HEK293 (cell line): ENCODE measurements at regions not wholly inside any gene's neighbourhood (a gene's known extent, or its start where the extent isn't known, plus 50 kb on each side); places are given as distances from the start of the nearest gene placed in this dataset.

ENCODE experiments used
- CTCF ChIA-PET: fragments of 350-600 bp; formaldehyde crosslinking; extraction: SDS; loops from one replicate; lab custom pipeline; 2021; ENCODE audit warnings: antibody characterized with exemption; lab: Yijun Ruan, JAX
- POLR2A ChIA-PET: fragments of 300-600 bp; formaldehyde crosslinking; extraction: SDS; loops from one replicate; lab custom pipeline; 2020; ENCODE audit warnings: antibody characterized with exemption, inconsistent platforms; lab: Yijun Ruan, JAX
- H3K27ac ChIP-seq: fragments of 200-500 bp; sonication (Bioruptor generic); 2 replicates; pipeline ENCODE4 v1.5.1; 2014; ENCODE audit warnings: low read depth, low read length, control low read depth, inconsistent platforms; ENCODE audit errors: extremely low read depth
- H3K36me3 ChIP-seq, 2 experiments: fragments of 200-500 bp in 1 of 2; sonication (Bioruptor generic) in 1 of 2; 1 replicate in 1 of 2; 2 replicates in 1 of 2; pipeline ENCODE4 v1.5.1; 2014 to 2017; ENCODE audit warnings: inconsistent platforms in 2 of 2, low read length in 2 of 2; ENCODE audit not compliant: control insufficient read depth in 2 of 2, insufficient read depth in 1 of 2
- H3K4me1 ChIP-seq: fragments of 200-500 bp; sonication (Bioruptor generic); 2 replicates; pipeline ENCODE4 v1.5.1; 2014; ENCODE audit warnings: mild to moderate bottlenecking, low read length, inconsistent platforms; ENCODE audit not compliant: control insufficient read depth, insufficient read depth
- H3K4me3 ChIP-seq: 2 replicates; pipeline ENCODE4 v1.5.1; 2011; ENCODE audit warnings: low read depth, mild to moderate bottlenecking, control low read depth, low read length, moderate library complexity
- H3K9me3 ChIP-seq: fragments of 200-500 bp; sonication (Bioruptor generic); 2 replicates; pipeline ENCODE4 v1.5.1; 2014; ENCODE audit warnings: low read depth, low read length, inconsistent platforms; ENCODE audit not compliant: control insufficient read depth, insufficient read depth
- GLI4 ChIP-seq: fragments of 450-650 bp; formaldehyde crosslinking; IDR thresholded peaks from 2 replicates; pipeline ENCODE4 v1.5.1; 2016; ENCODE audit warnings: missing biosample characterization, missing genetic modification characterization
- HOXA7 ChIP-seq: sonication (generic); formaldehyde crosslinking; IDR thresholded peaks from 2 replicates; pipeline ENCODE4 v1.8.1; 2022; ENCODE audit warnings: missing genetic modification reagents, borderline replicate concordance
- HOXD13 ChIP-seq: sonication (generic); formaldehyde crosslinking; IDR thresholded peaks from 2 replicates; pipeline ENCODE4 v1.8.0; 2022; ENCODE audit warnings: missing genetic modification reagents, borderline replicate concordance
- KLF10 ChIP-seq: fragments of 450-650 bp; IDR thresholded peaks from 2 replicates; pipeline ENCODE4 v1.5.1; 2018; ENCODE audit warnings: missing biosample characterization, mild to moderate bottlenecking, missing genetic modification characterization
- OSR2 ChIP-seq: fragments of 450-650 bp; formaldehyde crosslinking; IDR thresholded peaks from 2 replicates; pipeline ENCODE4 v1.5.1; 2016; ENCODE audit warnings: missing biosample characterization, missing genetic modification characterization
- WT1 ChIP-seq: fragments of 450-650 bp; formaldehyde crosslinking; IDR thresholded peaks from 2 replicates; pipeline ENCODE4 v1.5.1; 2016; ENCODE audit warnings: missing biosample characterization, missing genetic modification characterization
- ZNF133 ChIP-seq: fragments of 450-650 bp; formaldehyde crosslinking; IDR thresholded peaks from 2 replicates; pipeline ENCODE4 v1.5.1; 2016; ENCODE audit warnings: missing biosample characterization, missing genetic modification characterization
- ZNF138 ChIP-seq: fragments of 450-650 bp; formaldehyde crosslinking; IDR thresholded peaks from 2 replicates; pipeline ENCODE4 v1.5.1; 2016; ENCODE audit warnings: missing biosample characterization, missing genetic modification characterization, borderline replicate concordance
- ZNF18 ChIP-seq: fragments of 450-650 bp; formaldehyde crosslinking; IDR thresholded peaks from 2 replicates; pipeline ENCODE4 v1.5.1; 2016; ENCODE audit warnings: missing biosample characterization, missing genetic modification characterization
- ZNF184 ChIP-seq: fragments of 450-650 bp; IDR thresholded peaks from 2 replicates; pipeline ENCODE4 v1.5.1; 2018; ENCODE audit warnings: missing biosample characterization, mild to moderate bottlenecking, missing genetic modification characterization
- ZNF214 ChIP-seq: fragments of 450-650 bp; formaldehyde crosslinking; IDR thresholded peaks from 2 replicates; pipeline ENCODE4 v1.5.1; 2017; ENCODE audit warnings: missing biosample characterization, mild to moderate bottlenecking, missing genetic modification characterization, borderline replicate concordance
- ZNF341 ChIP-seq: fragments of 450-650 bp; formaldehyde crosslinking; IDR thresholded peaks from 2 replicates; pipeline ENCODE4; 2016; ENCODE audit warnings: low read depth, missing biosample characterization, missing genetic modification characterization
- ZNF366 ChIP-seq: fragments of 450-650 bp; formaldehyde crosslinking; conservative IDR thresholded peaks from 2 replicates; pipeline ENCODE4 v1.5.1; 2016; ENCODE audit warnings: missing biosample characterization, missing genetic modification characterization
- ZNF449 ChIP-seq: fragments of 450-650 bp; formaldehyde crosslinking; IDR thresholded peaks from 2 replicates; pipeline ENCODE4 v1.5.1; 2017; ENCODE audit warnings: missing biosample characterization, mild to moderate bottlenecking, missing genetic modification characterization, moderate library complexity
- ZNF555 ChIP-seq: fragments of 450-650 bp; formaldehyde crosslinking; conservative IDR thresholded peaks from 2 replicates; pipeline ENCODE4 v1.5.1; 2017; ENCODE audit warnings: missing biosample characterization, mild to moderate bottlenecking, missing genetic modification characterization, inconsistent platforms
- ZNF585B ChIP-seq: fragments of 450-650 bp; formaldehyde crosslinking; IDR thresholded peaks from 2 replicates; pipeline ENCODE4 v1.5.1; 2016; ENCODE audit warnings: missing biosample characterization, missing genetic modification characterization
- ZNF600 ChIP-seq: fragments of 450-650 bp; formaldehyde crosslinking; IDR thresholded peaks from 2 replicates; pipeline ENCODE4 v1.5.1; 2016; ENCODE audit warnings: missing biosample characterization, missing genetic modification characterization
- ZNF664 ChIP-seq: fragments of 450-650 bp; formaldehyde crosslinking; IDR thresholded peaks from 2 replicates; pipeline ENCODE4 v1.5.1; 2016; ENCODE audit warnings: missing biosample characterization, missing genetic modification characterization
- ZSCAN30 ChIP-seq: fragments of 450-650 bp; IDR thresholded peaks from 2 replicates; pipeline ENCODE4 v1.5.1; 2018; ENCODE audit warnings: missing biosample characterization, mild to moderate bottlenecking, missing genetic modification characterization, moderate library complexity
- TF ChIP-seq, protein P1 (sequence below): fragments of 450-650 bp; formaldehyde crosslinking; IDR thresholded peaks from 2 replicates; pipeline ENCODE4 v1.5.1; 2016; ENCODE audit warnings: missing biosample characterization, missing genetic modification characterization
- TF ChIP-seq, protein P2 (sequence below): fragments of 450-650 bp; formaldehyde crosslinking; IDR thresholded peaks from 2 replicates; pipeline ENCODE4 v1.5.1; 2016; ENCODE audit warnings: missing biosample characterization, missing genetic modification characterization, low read depth
- TF ChIP-seq, protein P3 (sequence below): fragments of 450-650 bp; formaldehyde crosslinking; IDR thresholded peaks from 2 replicates; pipeline ENCODE4 v1.5.1; 2016; ENCODE audit warnings: missing biosample characterization, missing genetic modification characterization, borderline replicate concordance
- TF ChIP-seq, protein P4 (sequence below): sonication (generic); formaldehyde crosslinking; IDR thresholded peaks from 2 replicates; pipeline ENCODE4 v1.8.1; 2022; ENCODE audit warnings: mild to moderate bottlenecking, moderate library complexity, missing genetic modification reagents
- TF ChIP-seq, protein P5 (sequence below): fragments of 450-650 bp; formaldehyde crosslinking; IDR thresholded peaks from 2 replicates; pipeline ENCODE4 v1.5.1; 2016; ENCODE audit warnings: missing biosample characterization, missing genetic modification characterization

DNA sequence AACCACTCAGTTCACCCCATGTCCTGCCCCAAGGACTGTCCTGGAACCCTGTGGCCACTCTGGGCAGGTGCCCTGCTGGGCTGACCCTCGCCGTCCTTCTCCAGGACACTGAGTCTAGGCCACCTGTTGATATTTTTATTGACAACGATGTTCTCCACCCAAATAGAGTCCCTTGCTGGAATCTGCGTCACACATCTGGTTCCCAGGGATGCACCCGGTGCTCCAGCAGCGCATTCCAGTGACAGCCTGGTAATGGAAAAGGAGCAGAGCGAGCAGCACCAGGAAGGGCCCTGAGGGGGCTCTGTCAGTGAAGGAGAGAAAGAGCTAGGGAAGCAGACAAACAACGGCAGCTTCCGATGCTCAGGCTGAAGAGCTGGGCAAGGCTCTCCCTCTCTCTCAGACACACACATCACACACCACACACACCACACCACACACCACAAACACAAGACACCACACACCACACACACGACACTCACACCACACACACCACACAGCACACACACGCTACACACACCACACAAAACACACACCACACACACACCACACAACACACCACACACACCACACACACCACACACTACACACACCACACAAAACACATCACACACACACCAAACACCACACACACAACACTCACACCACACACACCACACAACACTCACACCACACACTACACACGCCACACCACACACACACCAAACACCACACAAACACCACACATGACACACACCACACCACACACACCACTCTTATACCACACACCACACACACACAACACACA is 117.9 kb upstream of the THBS2 start (continued):
- TF ChIP-seq ZNF555 (no peak), ZNF133 (tag by site-specific recombination) (no peak), ZNF18 (tag by site-specific recombination) (peak; percentile 90), ZNF341 (tag by site-specific recombination) (no peak), GLI4 (no peak), ZNF600 (tag by site-specific recombination) (peak; percentile 65), HOXA7 (CRISPR knock-in tag) (no peak), WT1 (tag by site-specific recombination) (no peak), ZNF664 (tag by site-specific recombination) (no peak), HOXD13 (CRISPR knock-in tag) (peak; percentile 66; the same call in 1 of the 2 replicates), ZNF449 (no peak), ZNF214 (tag by site-specific recombination) (no peak), ZSCAN30 (tag by site-specific recombination) (no peak), ZNF366 (tag by site-specific recombination) (no peak; the same call in 1 of the 2 replicates), OSR2 (tag by site-specific recombination) (no peak), ZNF184 (tag by site-specific recombination) (no peak), ZNF138 (tag by site-specific recombination) (no peak)
- TF ChIP-seq, protein P1, sequence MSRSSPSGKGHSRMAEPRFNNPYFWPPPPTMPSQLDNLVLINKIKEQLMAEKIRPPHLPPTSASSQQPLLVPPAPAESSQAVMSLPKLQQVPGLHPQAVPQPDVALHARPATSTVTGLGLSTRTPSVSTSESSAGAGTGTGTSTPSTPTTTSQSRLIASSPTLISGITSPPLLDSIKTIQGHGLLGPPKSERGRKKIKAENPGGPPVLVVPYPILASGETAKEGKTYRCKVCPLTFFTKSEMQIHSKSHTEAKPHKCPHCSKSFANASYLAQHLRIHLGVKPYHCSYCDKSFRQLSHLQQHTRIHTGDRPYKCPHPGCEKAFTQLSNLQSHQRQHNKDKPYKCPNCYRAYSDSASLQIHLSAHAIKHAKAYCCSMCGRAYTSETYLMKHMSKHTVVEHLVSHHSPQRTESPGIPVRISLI (tag by site-specific recombination) = no peak

- no peaks in the 10 kb centered on the region for H3K36me3 ChIP-seq
- ChIA-PET CTCF (interaction anchor here (0.6 kb wide), 1 partner anchor 82 kb away, joined by 3 read pairs; no protein-coding TSS in a partner anchor), POLR2A (no interaction called here)
- no peaks in the 10 kb centered on the region for H3K9me3 ChIP-seq
- no peaks in the 10 kb centered on the region for H3K4me1 ChIP-seq
- no peak overlapping the region for H3K4me3 ChIP-seq
- no peak overlapping the region for H3K27ac ChIP-seq
- TF ChIP-seq KLF10 (no peak), ZNF585B (no peak)
- TF ChIP-seq, protein P2, sequence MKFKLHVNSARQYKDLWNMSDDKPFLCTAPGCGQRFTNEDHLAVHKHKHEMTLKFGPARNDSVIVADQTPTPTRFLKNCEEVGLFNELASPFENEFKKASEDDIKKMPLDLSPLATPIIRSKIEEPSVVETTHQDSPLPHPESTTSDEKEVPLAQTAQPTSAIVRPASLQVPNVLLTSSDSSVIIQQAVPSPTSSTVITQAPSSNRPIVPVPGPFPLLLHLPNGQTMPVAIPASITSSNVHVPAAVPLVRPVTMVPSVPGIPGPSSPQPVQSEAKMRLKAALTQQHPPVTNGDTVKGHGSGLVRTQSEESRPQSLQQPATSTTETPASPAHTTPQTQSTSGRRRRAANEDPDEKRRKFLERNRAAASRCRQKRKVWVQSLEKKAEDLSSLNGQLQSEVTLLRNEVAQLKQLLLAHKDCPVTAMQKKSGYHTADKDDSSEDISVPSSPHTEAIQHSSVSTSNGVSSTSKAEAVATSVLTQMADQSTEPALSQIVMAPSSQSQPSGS = no peak
- TF ChIP-seq, protein P3, sequence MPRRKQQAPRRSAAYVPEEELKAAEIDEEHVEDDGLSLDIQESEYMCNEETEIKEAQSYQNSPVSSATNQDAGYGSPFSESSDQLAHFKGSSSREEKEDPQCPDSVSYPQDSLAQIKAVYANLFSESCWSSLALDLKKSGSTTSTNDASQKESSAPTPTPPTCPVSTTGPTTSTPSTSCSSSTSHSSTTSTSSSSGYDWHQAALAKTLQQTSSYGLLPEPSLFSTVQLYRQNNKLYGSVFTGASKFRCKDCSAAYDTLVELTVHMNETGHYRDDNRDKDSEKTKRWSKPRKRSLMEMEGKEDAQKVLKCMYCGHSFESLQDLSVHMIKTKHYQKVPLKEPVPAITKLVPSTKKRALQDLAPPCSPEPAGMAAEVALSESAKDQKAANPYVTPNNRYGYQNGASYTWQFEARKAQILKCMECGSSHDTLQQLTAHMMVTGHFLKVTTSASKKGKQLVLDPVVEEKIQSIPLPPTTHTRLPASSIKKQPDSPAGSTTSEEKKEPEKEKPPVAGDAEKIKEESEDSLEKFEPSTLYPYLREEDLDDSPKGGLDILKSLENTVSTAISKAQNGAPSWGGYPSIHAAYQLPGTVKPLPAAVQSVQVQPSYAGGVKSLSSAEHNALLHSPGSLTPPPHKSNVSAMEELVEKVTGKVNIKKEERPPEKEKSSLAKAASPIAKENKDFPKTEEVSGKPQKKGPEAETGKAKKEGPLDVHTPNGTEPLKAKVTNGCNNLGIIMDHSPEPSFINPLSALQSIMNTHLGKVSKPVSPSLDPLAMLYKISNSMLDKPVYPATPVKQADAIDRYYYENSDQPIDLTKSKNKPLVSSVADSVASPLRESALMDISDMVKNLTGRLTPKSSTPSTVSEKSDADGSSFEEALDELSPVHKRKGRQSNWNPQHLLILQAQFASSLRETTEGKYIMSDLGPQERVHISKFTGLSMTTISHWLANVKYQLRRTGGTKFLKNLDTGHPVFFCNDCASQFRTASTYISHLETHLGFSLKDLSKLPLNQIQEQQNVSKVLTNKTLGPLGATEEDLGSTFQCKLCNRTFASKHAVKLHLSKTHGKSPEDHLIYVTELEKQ (tag by site-specific recombination) = no peak
- TF ChIP-seq, protein P4, sequence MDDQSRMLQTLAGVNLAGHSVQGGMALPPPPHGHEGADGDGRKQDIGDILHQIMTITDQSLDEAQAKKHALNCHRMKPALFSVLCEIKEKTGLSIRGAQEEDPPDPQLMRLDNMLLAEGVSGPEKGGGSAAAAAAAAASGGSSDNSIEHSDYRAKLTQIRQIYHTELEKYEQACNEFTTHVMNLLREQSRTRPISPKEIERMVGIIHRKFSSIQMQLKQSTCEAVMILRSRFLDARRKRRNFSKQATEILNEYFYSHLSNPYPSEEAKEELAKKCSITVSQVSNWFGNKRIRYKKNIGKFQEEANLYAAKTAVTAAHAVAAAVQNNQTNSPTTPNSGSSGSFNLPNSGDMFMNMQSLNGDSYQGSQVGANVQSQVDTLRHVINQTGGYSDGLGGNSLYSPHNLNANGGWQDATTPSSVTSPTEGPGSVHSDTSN = no peak
- TF ChIP-seq, protein P5, sequence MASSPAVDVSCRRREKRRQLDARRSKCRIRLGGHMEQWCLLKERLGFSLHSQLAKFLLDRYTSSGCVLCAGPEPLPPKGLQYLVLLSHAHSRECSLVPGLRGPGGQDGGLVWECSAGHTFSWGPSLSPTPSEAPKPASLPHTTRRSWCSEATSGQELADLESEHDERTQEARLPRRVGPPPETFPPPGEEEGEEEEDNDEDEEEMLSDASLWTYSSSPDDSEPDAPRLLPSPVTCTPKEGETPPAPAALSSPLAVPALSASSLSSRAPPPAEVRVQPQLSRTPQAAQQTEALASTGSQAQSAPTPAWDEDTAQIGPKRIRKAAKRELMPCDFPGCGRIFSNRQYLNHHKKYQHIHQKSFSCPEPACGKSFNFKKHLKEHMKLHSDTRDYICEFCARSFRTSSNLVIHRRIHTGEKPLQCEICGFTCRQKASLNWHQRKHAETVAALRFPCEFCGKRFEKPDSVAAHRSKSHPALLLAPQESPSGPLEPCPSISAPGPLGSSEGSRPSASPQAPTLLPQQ (tag by site-specific recombination) = no peak
Measured at GRCh38 chr6:169370666-169371343, 117.2 kb upstream of the THBS2 start.
